ENCODE measurements at regions not wholly inside any gene's neighbourhood (a gene's known extent, or its start where the extent isn't known, plus 50 kb on each side); places are given as distances from the start of the nearest gene placed in this dataset.

DNA sequence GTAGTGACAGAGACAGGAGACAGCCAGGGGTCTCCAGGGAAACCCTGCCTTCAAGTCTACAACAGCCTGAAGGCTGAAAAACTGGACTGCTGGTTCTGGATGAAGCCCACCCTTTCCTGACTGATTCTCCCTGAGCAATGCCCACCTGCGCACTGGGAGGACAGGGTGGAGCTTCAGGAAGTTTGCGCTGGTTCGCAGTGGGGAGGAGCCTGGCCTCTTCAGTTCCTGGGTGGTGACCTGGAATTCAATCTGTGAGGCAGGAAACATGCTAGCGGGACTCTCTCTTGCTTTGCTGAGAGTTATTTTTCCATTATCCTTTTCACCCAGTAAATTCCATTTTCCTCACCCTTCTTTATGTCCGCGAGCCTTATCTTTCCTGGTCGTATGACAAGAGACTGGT is 600.8 kb downstream of the TRHDE start:
- TF ChIP-seq, protein P1, sequence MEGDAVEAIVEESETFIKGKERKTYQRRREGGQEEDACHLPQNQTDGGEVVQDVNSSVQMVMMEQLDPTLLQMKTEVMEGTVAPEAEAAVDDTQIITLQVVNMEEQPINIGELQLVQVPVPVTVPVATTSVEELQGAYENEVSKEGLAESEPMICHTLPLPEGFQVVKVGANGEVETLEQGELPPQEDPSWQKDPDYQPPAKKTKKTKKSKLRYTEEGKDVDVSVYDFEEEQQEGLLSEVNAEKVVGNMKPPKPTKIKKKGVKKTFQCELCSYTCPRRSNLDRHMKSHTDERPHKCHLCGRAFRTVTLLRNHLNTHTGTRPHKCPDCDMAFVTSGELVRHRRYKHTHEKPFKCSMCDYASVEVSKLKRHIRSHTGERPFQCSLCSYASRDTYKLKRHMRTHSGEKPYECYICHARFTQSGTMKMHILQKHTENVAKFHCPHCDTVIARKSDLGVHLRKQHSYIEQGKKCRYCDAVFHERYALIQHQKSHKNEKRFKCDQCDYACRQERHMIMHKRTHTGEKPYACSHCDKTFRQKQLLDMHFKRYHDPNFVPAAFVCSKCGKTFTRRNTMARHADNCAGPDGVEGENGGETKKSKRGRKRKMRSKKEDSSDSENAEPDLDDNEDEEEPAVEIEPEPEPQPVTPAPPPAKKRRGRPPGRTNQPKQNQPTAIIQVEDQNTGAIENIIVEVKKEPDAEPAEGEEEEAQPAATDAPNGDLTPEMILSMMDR (conservative IDR thresholded peaks at IDR 0.05; ENCODE audit: low read depth in 2 of 2): no peak
- TF ChIP-seq POLR2AphosphoS5 (IDR thresholded peaks at IDR 0.05; ENCODE audit: low read depth): no peak
- no peak for TF ChIP-seq EZH2 (IDR thresholded peaks at IDR 0.05; ENCODE audit: low read depth, unreplicated experiment)
- no peak for TF ChIP-seq REST (IDR thresholded peaks at IDR 0.05; ENCODE audit: unreplicated experiment)
- no peak for TF ChIP-seq NANOG (IDR thresholded peaks at IDR 0.05; ENCODE audit: borderline replicate concordance)
- TF ChIP-seq EZH2phosphoT487 (IDR thresholded peaks at IDR 0.05; ENCODE audit: unreplicated experiment): no peak
- TF ChIP-seq JUNB (IDR thresholded peaks at IDR 0.05; ENCODE audit: unreplicated experiment): no peak
- no peak for TF ChIP-seq CREB1 (CRISPR knock-in tag; IDR thresholded peaks at IDR 0.05; ENCODE audit: low read depth)
- no peak for TF ChIP-seq STAT1 (IDR thresholded peaks at IDR 0.05; ENCODE audit: unreplicated experiment)
- TF ChIP-seq ZNF331 (CRISPR knock-in tag; IDR thresholded peaks at IDR 0.05; ENCODE audit: low read depth): no peak
- no peak for TF ChIP-seq ZNF462 (CRISPR knock-in tag; IDR thresholded peaks at IDR 0.05)
- TF ChIP-seq, protein P2, sequence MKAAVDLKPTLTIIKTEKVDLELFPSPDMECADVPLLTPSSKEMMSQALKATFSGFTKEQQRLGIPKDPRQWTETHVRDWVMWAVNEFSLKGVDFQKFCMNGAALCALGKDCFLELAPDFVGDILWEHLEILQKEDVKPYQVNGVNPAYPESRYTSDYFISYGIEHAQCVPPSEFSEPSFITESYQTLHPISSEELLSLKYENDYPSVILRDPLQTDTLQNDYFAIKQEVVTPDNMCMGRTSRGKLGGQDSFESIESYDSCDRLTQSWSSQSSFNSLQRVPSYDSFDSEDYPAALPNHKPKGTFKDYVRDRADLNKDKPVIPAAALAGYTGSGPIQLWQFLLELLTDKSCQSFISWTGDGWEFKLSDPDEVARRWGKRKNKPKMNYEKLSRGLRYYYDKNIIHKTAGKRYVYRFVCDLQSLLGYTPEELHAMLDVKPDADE (IDR thresholded peaks at IDR 0.05): no peak

All from GM23338 (cell line).